ENCODE measurements at regions not wholly inside any gene's neighbourhood (a gene's known extent, or its start where the extent isn't known, plus 50 kb on each side); places are given as distances from the start of the nearest gene placed in this dataset.

DNA sequence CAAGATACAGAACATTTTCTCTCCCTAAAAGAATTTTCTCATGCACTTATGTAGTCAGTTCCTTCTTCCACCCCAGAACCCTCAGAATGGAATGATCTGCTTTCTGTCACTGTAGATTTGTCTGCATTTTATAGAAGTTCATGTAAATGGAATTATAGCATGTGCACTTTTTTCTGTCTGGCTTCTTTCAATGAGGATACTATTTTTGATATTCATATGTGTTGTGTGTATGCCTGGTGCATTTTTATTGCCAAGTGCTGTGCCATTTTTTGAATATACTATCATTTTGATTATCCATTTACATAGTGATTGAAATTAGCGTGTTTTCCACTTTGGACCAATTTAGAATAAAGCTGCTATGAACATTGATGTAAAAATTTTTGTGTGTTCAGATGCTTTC lies 156.6 kb upstream of the ALCAM start:
- intact Hi-C loops (cut with DNase I, micrococcal nuclease): no loop called here
- H3K4me3 Mint-ChIP-seq: no peak overlapping the region
- DNase-seq (no peak), ATAC-seq (no peak)
- no peaks in the 10 kb centered on the region for H3K9me3 Mint-ChIP-seq (ENCODE audit: low read depth)
- ChIA-PET CTCF (no interaction called here), POLR2A (no interaction called here)
- H3K36me3 Mint-ChIP-seq (ENCODE audit: low read depth): no peaks in the 10 kb centered on the region
- no peaks in the 10 kb centered on the region for H3K27me3 Mint-ChIP-seq
- H3K27ac Mint-ChIP-seq: no peak overlapping the region
- no peaks in the 10 kb centered on the region for H3K4me1 Mint-ChIP-seq

DNA sequence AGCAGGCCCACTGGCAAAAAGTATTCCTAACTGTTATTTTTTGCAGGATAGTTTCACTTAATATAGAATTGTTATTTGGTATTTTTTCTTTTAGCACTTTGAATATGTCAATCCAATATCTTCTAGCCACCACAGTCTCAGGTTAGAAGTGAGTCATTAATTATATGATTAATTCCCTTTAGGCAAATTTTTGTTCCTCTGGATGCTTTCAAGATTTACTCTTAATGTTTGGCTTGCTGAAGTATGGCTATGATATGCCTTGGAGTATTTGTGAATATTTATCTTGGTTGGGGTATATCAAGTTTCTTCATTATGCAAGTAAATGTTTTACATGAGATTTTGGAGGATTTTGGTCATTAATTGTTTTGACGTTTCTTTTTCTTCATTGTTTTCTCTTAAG lies 152.1 kb upstream of the ALCAM start:
- no peak for DNase-seq
- Mint-ChIP-seq H3K27me3 (peaks cover 2% of the 10 kb centered on the region), H3K4me1 (no peaks in the 10 kb centered on the region), H3K9me3 (ENCODE audit: low read depth) (no peaks in the 10 kb centered on the region), H3K36me3 (ENCODE audit: low read depth) (no peaks in the 10 kb centered on the region), H3K27ac (no peak overlapping the region), H3K4me3 (no peak overlapping the region)
- no peak for ATAC-seq
- POLR2A ChIA-PET: no interaction called here
- intact Hi-C loops (cut with DNase I, micrococcal nuclease): no loop called here
- CTCF ChIA-PET: no interaction called here

DNA sequence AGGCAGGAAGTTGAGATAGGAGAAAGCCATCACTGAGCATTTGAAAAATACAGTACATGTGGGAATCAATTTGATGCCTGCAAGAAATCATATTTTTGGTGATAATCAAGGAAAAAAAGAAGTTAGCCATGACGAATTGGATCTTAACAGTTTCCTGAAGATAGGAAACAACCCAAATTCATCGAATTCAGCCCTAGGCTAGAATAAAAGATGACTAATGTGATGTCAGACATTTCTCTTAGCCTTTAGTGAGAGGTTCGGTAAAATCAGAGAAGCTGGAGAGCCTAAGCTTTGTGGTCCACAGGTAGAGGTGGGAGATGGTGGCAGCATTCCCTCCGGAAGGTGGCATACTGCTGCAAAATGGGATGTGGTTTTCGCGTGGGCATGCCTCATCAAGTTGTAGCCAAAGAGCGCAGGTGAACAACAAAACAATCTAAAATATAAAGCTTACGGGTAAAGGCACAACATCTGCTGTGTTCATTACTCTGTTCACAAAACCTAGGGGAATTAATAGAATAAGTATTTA lies 144.1 kb upstream of the ALCAM start:
- no peak for ATAC-seq

DNA sequence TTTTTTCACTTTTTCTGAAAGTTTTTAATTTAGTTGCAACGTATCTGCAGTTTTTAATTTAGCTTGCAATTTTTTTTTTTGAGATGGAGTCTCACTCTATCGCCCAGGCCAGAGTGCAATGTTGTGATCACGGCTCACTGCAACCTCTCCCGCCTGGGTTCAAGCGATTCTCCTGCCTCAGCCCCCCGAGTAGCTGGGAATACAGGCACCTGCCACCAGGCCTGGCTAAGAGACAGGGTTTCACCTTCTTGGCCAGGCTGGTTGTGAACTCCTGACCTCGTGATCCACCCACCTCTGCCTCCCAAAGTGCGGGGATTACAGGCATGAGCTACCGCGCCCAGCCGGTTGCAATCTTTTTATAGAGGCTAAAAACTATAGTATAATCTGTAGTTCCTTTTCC lies 142.9 kb upstream of the ALCAM start:
- ChIA-PET POLR2A (no interaction called here), CTCF (no interaction called here)
- ATAC-seq: no peak
- Mint-ChIP-seq H3K4me3 (no peak overlapping the region), H3K4me1 (no peaks in the 10 kb centered on the region), H3K27ac (no peak overlapping the region), H3K36me3 (ENCODE audit: low read depth) (no peaks in the 10 kb centered on the region), H3K27me3 (peaks cover 2% of the 10 kb centered on the region), H3K9me3 (ENCODE audit: low read depth) (no peaks in the 10 kb centered on the region)
- intact Hi-C loops (cut with DNase I, micrococcal nuclease): no loop called here
- no peak for DNase-seq

More for the DNA sequence above, 144.1 kb upstream of the ALCAM start:
- Mint-ChIP-seq H3K9me3 (ENCODE audit: low read depth) (no peaks in the 10 kb centered on the region), H3K27ac (no peak overlapping the region), H3K36me3 (ENCODE audit: low read depth) (no peaks in the 10 kb centered on the region), H3K27me3 (peaks cover 2% of the 10 kb centered on the region), H3K4me1 (no peaks in the 10 kb centered on the region), H3K4me3 (no peak overlapping the region)
- no peak for DNase-seq
- intact Hi-C loops (cut with DNase I, micrococcal nuclease): no loop called here
- ChIA-PET CTCF (no interaction called here), POLR2A (no interaction called here)

DNA sequence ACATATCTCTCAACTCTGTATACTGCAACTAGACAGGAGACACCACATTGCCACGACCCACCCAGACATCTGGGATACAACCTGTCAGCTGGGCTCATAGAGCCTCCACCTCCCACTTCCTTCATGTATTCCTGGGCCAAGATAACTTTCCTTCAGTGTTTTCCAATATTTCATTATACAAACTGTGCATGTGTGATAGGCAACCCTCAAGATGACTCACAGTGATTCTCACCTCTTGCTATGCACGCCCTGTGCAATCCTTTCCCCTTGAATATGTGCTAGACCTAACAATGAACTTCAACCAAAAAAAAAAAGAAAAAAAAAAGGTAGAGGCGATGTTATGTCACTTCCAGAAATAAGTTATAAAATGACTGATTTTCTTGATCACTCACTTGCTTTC lies 138.0 kb upstream of the ALCAM start:
- ChIA-PET CTCF (interaction anchor here (0.8 kb wide), 1 partner anchor 300 kb away, joined by 3 read pairs; no protein-coding TSS in a partner anchor), POLR2A (no interaction called here)
- H3K4me1 Mint-ChIP-seq: no peaks in the 10 kb centered on the region
- H3K27me3 Mint-ChIP-seq: peaks cover 4% of the 10 kb centered on the region
- intact Hi-C loops (cut with DNase I, micrococcal nuclease): no loop called here
- H3K36me3 Mint-ChIP-seq (ENCODE audit: low read depth): no peaks in the 10 kb centered on the region
- DNase-seq (no peak), ATAC-seq (no peak)
- H3K9me3 Mint-ChIP-seq (ENCODE audit: low read depth): no peaks in the 10 kb centered on the region
- no peak overlapping the region for H3K4me3 Mint-ChIP-seq
- H3K27ac Mint-ChIP-seq: no peak overlapping the region

DNA sequence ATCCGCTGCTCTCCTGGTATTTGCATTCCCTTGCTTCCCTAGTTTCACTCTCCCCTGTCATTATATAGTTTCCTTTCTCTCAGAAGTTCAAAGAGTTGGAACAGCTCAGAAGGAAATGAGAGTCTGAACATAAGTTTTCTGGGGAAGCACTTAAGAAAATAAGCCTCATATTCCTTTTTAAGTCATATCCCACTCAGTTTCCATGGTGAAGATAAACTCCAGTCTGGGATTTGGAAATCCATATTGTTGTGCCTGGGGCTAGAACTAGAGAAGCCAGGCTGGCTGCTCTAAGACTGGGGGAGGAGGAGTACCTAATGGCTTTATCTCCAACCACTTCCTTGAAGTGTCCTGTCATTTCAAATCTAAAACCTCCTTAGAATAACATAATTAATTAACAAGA lies 134.2 kb upstream of the ALCAM start:
- DNase-seq (no peak), ATAC-seq (no peak)
- H3K9me3 Mint-ChIP-seq (ENCODE audit: low read depth): no peaks in the 10 kb centered on the region
- CTCF ChIA-PET: interaction anchor here (0.7 to 0.9 kb wide), 2 partner anchors 10 to 92 kb away, joined by 3 read pairs; no protein-coding TSS in a partner anchor
- peaks cover 2% of the 10 kb centered on the region for H3K27me3 Mint-ChIP-seq
- H3K36me3 Mint-ChIP-seq (ENCODE audit: low read depth): no peaks in the 10 kb centered on the region
- POLR2A ChIA-PET: no interaction called here
- no peaks in the 10 kb centered on the region for H3K4me1 Mint-ChIP-seq
- no peak overlapping the region for H3K4me3 Mint-ChIP-seq
- intact Hi-C loops (cut with DNase I, micrococcal nuclease): no loop called here
- H3K27ac Mint-ChIP-seq: no peak overlapping the region

DNA sequence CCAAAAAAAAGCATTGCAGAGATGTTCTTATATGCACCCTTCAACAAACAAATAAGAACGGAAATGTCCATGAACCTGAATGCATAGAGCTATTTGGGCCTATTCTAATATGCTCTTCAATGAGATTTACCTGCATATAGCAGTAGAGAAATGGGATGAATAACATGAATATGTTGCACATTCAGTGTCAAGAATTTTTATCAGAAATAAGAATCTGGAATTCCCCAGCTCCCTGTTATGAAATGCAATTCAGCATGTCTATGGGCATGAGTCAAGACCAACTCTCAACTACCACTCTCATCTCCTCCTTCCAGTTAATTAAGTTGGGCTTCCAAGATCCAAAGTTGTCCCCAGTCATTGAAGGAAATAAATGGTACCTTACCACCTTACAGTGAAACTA lies 133.7 kb upstream of the ALCAM start:
- ChIA-PET POLR2A (interaction anchor here (0.6 kb wide), 1 partner anchor 255 kb away, joined by 3 read pairs; no protein-coding TSS in a partner anchor), CTCF (interaction anchor here (0.9 kb wide), 1 partner anchor 9 kb away, joined by 3 read pairs; no protein-coding TSS in a partner anchor)
- Mint-ChIP-seq H3K4me3 (no peak overlapping the region), H3K36me3 (ENCODE audit: low read depth) (no peaks in the 10 kb centered on the region), H3K4me1 (no peaks in the 10 kb centered on the region), H3K9me3 (ENCODE audit: low read depth) (no peaks in the 10 kb centered on the region), H3K27me3 (peaks cover 2% of the 10 kb centered on the region), H3K27ac (no peak overlapping the region)
- DNase-seq (no peak), ATAC-seq (no peak)
- intact Hi-C loops (cut with DNase I, micrococcal nuclease): no loop called here

DNA sequence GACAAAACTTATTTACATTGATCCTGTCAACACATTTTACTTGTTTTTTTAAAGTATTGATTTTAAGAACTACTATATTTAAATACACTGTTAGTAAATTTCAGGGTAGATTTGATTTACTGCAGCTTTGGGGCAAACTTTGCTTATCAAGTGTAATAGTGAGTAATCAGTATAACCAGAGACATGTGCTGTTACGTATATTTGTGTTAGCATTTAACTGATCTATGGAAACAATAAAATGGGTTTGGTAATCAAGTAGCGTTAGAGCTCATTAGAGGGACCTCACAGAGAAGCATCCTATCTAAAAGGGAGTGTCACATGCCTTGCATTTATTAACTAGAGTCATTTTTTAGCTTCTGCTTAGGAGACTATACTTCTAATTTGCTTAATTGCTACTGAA lies 131.5 kb upstream of the ALCAM start:
- no peak overlapping the region for H3K4me3 Mint-ChIP-seq
- no peaks in the 10 kb centered on the region for H3K4me1 Mint-ChIP-seq
- peaks cover 4% of the 10 kb centered on the region for H3K27me3 Mint-ChIP-seq
- no peaks in the 10 kb centered on the region for H3K9me3 Mint-ChIP-seq (ENCODE audit: low read depth)
- CTCF ChIA-PET: no interaction called here
- ATAC-seq: no peak
- intact Hi-C loops (cut with DNase I, micrococcal nuclease): no loop called here
- no peak for DNase-seq
- no peaks in the 10 kb centered on the region for H3K36me3 Mint-ChIP-seq (ENCODE audit: low read depth)
- POLR2A ChIA-PET: interaction anchor here (0.5 kb wide), 1 partner anchor 1477 kb away, joined by 3 read pairs; no protein-coding TSS in a partner anchor
- no peak overlapping the region for H3K27ac Mint-ChIP-seq

DNA sequence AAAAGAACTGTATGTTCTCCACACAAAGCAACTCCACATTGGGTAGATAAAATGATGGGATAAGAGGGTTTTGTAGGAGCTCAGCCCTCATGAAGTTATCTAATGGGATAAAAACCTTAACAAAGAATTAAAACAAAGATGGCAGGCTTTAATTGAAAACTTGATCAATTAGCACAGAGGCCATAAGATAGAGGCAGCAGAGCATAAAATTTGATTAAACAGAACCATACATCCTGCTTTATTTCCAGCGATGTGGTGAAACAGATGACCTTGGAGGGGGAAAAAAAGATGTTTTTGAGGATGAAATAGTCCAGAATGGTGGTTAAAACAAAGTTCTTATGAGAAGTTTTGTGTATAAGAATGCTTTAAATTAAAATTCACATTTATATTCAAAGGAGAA lies 130.9 kb upstream of the ALCAM start:
- CTCF ChIA-PET: no interaction called here

DNA sequence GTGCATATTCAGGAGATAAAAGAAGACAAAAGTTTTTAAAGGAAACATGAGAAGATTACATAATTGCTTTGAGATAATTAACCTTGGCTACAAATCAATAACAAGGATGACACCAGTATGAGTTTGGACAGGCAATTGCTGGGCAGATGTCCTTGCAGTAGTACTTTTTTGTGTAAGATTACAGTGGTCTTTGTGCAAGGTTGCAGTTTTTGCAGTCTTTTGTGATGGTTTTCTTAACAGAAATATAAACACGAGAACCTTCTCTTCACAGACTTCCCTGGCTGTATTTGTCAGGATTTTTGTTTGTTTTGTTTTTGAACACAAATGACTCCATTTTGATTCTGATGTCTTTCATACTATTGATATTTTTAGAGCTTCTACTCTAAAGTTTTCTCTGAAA lies 128.3 kb upstream of the ALCAM start:
- ATAC-seq (no peak), DNase-seq (no peak)
- H3K27me3 Mint-ChIP-seq: peaks cover 4% of the 10 kb centered on the region
- intact Hi-C loops (cut with DNase I, micrococcal nuclease): no loop called here
- POLR2A ChIA-PET: no interaction called here
- no peaks in the 10 kb centered on the region for H3K4me1 Mint-ChIP-seq
- H3K27ac Mint-ChIP-seq: no peak overlapping the region
- H3K9me3 Mint-ChIP-seq (ENCODE audit: low read depth): no peaks in the 10 kb centered on the region
- no peak overlapping the region for H3K4me3 Mint-ChIP-seq
- CTCF ChIA-PET: no interaction called here
- H3K36me3 Mint-ChIP-seq (ENCODE audit: low read depth): no peaks in the 10 kb centered on the region

More for the DNA sequence above, 130.9 kb upstream of the ALCAM start:
- Mint-ChIP-seq H3K4me3 (no peak overlapping the region), H3K27me3 (peaks cover 4% of the 10 kb centered on the region), H3K27ac (no peak overlapping the region), H3K4me1 (no peaks in the 10 kb centered on the region), H3K36me3 (ENCODE audit: low read depth) (no peaks in the 10 kb centered on the region), H3K9me3 (ENCODE audit: low read depth) (no peaks in the 10 kb centered on the region)
- ATAC-seq (no peak), DNase-seq (no peak)
- intact Hi-C loops (cut with DNase I, micrococcal nuclease): no loop called here
- POLR2A ChIA-PET: no interaction called here

DNA sequence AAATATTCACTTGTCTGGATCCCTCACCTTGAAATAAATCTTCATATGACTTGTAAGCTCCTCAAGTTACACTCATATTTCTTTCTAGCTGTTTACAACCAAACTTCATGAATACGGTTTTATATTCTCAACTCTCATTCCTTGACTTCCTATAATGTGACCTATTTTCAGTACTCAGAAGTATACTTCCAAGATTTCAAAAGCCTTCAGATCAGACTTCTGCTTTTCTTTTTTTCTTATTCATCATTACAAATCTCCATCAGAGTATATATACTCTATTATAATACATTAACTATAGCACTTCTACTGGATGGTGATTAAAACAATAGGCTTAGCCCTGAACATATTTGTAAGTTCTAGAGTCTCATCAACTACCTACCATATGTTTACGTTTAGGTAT lies 123.6 kb upstream of the ALCAM start:
- ATAC-seq (no peak), DNase-seq (no peak)
- POLR2A ChIA-PET: no interaction called here
- Mint-ChIP-seq H3K27me3 (peaks cover 6% of the 10 kb centered on the region), H3K27ac (no peak overlapping the region), H3K36me3 (ENCODE audit: low read depth) (no peaks in the 10 kb centered on the region), H3K4me1 (no peaks in the 10 kb centered on the region), H3K4me3 (no peak overlapping the region), H3K9me3 (ENCODE audit: low read depth) (no peaks in the 10 kb centered on the region)
- intact Hi-C loops (cut with DNase I, micrococcal nuclease): no loop called here
- CTCF ChIA-PET: interaction anchor here (1.0 kb wide), 1 partner anchor 10 kb away, joined by 3 read pairs; no protein-coding TSS in a partner anchor

DNA sequence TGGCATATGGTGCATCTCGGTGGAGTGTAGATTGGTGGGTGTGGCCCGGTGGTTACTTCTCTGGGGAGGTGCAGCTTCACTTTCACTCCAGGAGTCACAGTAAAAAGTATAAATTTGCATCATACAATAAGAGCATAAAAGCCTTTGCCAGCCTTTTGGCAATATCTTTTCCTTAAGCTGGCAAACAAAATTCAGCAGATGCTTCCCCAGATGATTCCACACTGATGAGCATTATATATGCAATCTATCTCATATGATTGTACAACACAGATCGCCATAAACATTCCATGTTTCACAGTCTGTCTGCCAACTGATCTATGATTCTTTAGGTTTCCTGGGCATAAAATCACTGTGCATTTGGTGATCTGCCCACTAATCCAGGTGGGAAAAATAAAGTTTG lies 120.2 kb upstream of the ALCAM start:
- no peak overlapping the region for H3K27ac Mint-ChIP-seq
- DNase-seq (no peak), ATAC-seq (no peak)
- ChIA-PET CTCF (interaction anchor here (0.5 kb wide), 1 partner anchor 529 kb away, joined by 3 read pairs; no protein-coding TSS in a partner anchor), POLR2A (no interaction called here)
- H3K36me3 Mint-ChIP-seq (ENCODE audit: low read depth): no peaks in the 10 kb centered on the region
- H3K4me3 Mint-ChIP-seq: no peak overlapping the region
- H3K27me3 Mint-ChIP-seq: peaks cover 3% of the 10 kb centered on the region
- no peaks in the 10 kb centered on the region for H3K4me1 Mint-ChIP-seq
- intact Hi-C loops (cut with DNase I, micrococcal nuclease): no loop called here
- H3K9me3 Mint-ChIP-seq (ENCODE audit: low read depth): no peaks in the 10 kb centered on the region

DNA sequence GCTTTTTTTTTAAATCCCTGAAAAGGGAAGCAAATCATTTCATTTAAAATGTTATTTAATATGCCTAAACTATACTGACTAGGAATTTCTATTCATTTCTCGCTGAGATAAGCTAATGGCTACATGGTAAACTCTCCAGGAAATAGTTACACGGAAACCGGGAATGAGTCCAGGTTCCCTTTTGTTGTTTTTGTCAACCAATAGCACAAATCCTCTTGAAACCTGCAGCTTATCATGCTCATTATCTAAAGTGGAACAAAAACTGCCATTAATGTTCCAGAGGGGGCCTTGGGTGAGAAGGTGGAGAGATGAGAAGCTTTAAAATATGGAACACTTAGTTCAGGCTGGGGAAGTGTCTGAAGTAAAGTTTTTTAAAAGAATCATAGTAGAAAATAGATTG lies 113.5 kb upstream of the ALCAM start:
- no peak overlapping the region for H3K27ac Mint-ChIP-seq
- no peak for ATAC-seq
- no peaks in the 10 kb centered on the region for H3K4me1 Mint-ChIP-seq
- peaks cover 1% of the 10 kb centered on the region for H3K27me3 Mint-ChIP-seq
- no peak overlapping the region for H3K4me3 Mint-ChIP-seq
- ChIA-PET CTCF (no interaction called here), POLR2A (no interaction called here)
- no peaks in the 10 kb centered on the region for H3K36me3 Mint-ChIP-seq (ENCODE audit: low read depth)
- DNase-seq: no peak
- no peaks in the 10 kb centered on the region for H3K9me3 Mint-ChIP-seq (ENCODE audit: low read depth)
- intact Hi-C loops (cut with DNase I, micrococcal nuclease): no loop called here
